Smooth muscle cell of the brain vasculature (primary cell): ENCODE measurements at regions not wholly inside any gene's neighbourhood (a gene's known extent, or its start where the extent isn't known, plus 50 kb on each side); places are given as distances from the start of the nearest gene placed in this dataset.

ENCODE experiments used
- DNase-seq: peaks from one replicate; pipeline ENCODE4 v3.0.0-alpha.2; 2012; ENCODE audit warnings: low read depth, low spot score

DNA sequence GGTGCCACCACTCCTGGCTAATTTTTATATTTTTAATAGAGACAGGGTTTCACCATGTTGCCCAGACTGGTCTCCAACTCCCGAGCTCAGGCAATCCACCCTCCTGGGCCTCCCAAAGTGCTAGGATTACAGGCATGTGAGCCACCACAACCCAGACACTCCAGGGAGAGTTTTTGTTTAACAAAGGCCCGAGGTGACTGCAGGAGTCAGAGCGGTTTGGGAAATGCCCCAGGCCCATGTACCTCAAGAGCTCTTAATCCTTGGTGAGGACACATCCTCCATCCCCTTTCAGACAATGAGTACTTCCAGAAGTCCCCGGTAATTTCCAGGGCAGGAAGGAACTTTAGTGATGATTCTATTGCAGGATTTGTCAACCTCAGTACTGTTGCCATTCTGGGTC is 176.0 kb downstream of the ESRRB start:
- no peak for DNase-seq

- DNase-seq: no peak
Observed at GRCh38 chr14:76564471-76565422, 188.8 kb downstream of the ESRRB start.

GRCh38 chr14:76566439-76566838 is 190.5 kb downstream of the ESRRB start:
- DNase-seq: no peak

DNA sequence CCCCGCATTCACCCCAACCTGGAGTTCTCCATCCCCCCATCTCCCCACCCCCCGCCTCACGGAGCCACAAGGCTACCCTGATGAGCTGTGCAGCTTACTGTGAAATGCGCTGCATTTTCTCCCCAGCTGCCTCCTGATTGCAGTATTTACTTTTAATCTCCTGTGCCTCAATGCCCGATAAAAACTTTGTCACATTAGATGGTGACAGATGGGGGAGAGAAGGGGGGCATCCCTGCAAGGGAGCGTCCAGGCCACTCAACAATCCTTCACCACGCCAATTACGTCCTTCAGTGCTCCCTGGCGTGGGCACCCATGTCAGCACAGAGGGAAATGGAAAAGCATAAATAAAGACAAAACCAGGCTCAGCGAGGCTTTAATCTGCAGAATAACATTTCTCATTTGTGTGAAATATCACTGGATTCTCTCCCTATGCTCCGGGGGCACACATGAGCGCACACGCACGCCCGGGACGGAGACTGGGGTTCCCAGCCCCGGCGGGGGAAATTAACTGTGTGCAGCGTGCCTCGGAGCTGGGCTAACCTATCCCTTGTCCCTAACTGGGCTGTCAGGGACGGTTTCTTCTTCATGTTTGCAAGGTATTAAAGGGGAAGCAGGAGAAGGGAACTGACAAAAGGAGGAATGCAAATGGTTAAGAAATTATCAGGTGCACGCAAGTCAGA is 186.7 kb upstream of the VASH1 start:
- no peak for DNase-seq

- DNase-seq: no peak
Observed at GRCh38 chr14:76575108-76575507, 186.2 kb upstream of the VASH1 start.

- DNase-seq: no peak
Observed at GRCh38 chr14:76576047-76576741, 185.1 kb upstream of the VASH1 start.

DNA sequence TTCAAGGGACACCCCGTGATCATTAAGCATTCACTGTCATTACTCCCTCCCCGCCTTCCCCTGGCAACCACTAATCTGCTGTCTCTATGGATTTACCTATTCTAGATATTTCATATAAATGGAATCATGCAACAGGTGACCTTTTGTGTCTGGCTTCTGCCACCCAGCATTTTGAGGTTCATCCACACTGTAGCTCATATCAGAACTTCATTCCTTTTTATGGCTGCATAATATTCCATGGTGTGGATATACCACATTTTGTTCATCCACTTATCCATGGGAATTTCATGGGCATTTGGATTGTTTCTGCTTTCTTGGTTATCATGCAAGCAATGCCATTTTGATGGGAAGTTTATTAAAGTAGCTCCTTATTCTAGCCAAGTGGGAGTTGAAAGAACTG is 184.2 kb upstream of the VASH1 start:
- DNase-seq: no peak

DNA sequence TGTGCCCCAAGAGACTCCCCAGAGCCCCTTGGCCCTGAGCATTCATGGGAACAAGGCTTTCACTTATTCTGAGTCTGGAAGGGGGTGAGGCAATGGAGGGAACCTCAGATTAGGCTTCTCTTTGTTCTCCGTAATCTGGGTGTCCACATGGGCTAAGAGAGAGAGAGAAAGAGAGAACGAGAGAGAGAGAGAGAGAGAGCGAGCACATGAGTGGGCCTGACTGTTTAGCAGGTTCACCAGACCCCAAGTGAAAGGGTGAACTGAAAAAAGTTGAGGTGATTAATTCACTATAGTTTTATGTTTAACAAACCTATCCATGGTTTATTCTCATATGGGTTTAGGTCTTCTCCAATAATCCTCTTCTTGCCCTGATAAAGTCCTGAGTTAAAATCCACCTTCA is 183.4 kb upstream of the VASH1 start:
- DNase-seq: no peak

DNA sequence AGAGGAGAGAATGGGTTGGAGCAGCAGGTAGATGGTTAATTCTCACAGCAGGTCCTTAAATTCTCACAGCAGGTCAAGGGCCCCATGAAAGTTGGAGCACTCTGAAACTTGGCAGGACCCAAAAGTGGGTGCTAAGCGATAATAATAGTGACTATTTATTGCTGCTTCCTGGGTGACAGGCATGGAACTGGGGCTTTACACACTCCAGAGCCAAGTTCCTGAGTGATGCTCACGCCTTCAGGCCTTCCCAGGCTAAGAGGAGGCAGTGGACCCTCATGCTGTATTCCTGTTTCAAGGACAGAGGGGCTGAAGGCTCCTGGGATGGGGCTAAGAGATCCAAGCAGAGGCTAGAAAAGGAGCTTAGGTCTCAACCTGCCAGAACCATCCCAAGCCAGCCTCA is 180.9 kb upstream of the VASH1 start:
- no peak for DNase-seq

DNA sequence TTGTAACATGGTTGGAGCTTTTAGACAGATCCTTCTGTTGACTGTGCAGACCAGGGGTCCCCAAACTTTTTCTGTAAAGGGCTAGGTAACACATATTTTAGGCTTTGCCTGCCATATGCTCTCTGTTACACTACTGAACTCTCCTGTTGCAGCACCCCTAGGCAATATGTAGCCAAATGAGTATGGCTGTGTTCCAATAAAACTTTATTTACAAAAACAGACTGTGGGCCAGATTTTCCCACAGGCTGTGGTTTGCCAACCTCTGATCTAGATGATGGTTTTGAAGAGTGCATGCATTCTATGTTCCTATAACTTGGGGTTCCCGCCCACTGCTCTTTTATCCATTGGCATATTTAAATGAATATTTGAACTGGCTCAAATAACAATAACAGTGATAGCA is 180.3 kb upstream of the VASH1 start:
- DNase-seq: no peak

DNA sequence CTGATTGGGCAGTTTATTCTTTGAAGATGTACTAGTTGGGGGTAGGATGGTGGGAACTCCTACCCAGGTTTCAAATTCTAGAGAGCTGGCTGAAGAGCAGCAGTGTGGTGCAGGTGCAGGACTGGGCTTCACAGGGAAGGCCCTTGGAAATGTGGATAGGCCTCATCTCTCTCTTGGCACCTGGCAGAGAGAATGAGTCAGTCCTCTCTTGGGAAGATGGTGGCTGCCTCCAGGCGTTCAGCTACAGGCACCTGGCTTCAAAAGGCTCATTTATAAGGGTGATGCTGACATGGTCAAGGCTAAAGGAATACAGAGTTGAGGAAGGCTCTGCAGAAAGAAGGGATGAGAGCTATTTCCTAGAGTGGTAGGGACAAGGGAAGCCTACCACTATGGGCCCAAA is 179.7 kb upstream of the VASH1 start:
- no peak for DNase-seq

- DNase-seq: no peak
Observed at GRCh38 chr14:76582447-76582846, 178.8 kb upstream of the VASH1 start.

- DNase-seq: no peak
Observed at GRCh38 chr14:76583174-76583573, 178.1 kb upstream of the VASH1 start.

- no peak for DNase-seq
Observed at GRCh38 chr14:76583805-76584204, 177.5 kb upstream of the VASH1 start.

GRCh38 chr14:76584271-76584702 is 177.0 kb upstream of the VASH1 start:
- no peak for DNase-seq

GRCh38 chr14:76585616-76586015 is 175.7 kb upstream of the VASH1 start:
- no peak for DNase-seq

DNA sequence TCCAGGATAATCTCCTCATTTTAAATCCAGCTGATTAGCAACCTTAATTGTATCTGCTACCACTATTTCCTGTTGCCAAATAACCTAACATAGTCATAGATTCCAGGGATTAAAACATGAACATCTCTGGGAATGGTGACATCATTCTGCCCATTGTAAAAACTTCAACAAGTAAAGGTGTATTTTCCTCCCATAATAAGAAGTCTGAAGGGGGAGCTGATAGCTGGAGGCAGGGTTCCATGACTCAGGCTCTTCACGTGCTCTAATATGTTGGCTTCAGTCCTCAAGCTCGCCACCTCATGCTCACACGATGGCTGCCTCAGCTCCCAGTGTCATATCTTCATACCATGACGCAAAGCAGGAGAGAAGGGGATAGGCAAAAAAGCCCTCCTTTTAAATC is 172.0 kb upstream of the VASH1 start:
- DNase-seq: no peak

DNA sequence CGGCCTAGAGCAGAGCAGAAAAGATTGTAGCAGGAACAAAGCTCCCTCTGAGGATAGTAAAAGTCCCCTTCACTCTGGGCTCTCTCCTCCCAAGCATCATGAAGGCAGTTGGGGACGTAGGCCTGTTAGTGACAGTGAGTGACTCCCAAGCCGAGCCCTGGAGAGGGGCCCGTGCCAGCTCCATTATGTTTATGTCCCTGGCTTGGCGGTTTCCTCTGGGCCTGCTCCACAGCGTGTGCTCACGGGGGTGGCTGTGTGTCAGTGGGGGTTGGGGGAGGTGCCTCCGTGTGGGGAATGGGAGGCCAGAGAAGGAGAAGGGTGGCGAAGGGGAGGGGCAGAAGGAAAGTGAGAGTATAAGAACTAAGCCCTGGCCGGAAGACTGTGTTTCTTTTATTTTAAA is 170.0 kb upstream of the VASH1 start:
- DNase-seq: no peak

- no peak for DNase-seq
Observed at GRCh38 chr14:76595266-76595665, 166.0 kb upstream of the VASH1 start.

GRCh38 chr14:76597387-76597786 is 163.9 kb upstream of the VASH1 start:
- DNase-seq: no peak

DNA sequence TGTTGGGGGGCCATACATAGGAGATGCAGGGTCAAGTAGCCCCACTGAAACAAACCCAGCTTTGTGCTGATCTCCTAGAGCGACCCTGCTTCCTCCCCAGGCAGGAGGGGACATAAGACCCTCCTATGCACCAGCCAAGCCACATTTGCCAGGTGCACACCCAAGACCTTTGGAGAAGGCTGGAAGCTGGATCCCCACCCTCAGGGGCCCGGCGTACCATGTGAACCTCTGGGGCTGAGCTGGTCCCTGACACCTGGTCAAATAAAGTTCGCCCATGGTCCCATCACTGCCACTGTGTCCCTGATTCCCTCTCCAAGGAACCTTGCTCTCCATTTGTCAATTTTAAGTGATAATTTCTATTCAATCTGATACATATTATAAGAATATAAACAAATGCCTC is 162.1 kb upstream of the VASH1 start:
- DNase-seq: no peak

- DNase-seq: no peak
Observed at GRCh38 chr14:76599559-76600287, 161.5 kb upstream of the VASH1 start.
